Inflammatory macrophage treated with lipopolysaccharide for 4 hours (primary cell): ENCODE measurements at regions not wholly inside any gene's neighbourhood (a gene's known extent, or its start where the extent isn't known, plus 50 kb on each side); places are given as distances from the start of the nearest gene placed in this dataset.
"Not testable (repeated sequence)": the region's sequence is repeated elsewhere in the genome, so short reads cannot be mapped to it uniquely, and the experiment has no call there.

Experiments
- DNase-seq: peaks from one replicate; pipeline ENCODE4 v3.0.0-alpha.2; 2020

DNA sequence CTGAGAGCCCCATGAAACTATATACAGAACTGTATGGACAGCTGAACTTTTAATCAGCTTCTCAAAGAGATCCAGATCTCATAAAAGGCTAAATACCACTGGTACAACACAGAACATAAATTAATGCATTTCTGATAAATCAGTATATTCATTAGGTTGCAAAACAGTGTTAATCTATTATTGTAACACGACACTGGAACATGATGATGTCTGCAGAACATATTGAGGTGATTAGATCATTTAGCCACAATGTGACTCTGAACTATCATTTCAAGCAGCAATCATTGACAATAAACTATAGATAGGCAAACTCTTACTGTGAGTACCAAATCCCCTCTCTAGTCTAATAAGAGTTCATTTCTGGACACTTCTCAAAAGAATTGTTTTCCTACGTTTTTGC is 50.3 kb downstream of the GASK1B start:
- DNase-seq = no peak

DNA sequence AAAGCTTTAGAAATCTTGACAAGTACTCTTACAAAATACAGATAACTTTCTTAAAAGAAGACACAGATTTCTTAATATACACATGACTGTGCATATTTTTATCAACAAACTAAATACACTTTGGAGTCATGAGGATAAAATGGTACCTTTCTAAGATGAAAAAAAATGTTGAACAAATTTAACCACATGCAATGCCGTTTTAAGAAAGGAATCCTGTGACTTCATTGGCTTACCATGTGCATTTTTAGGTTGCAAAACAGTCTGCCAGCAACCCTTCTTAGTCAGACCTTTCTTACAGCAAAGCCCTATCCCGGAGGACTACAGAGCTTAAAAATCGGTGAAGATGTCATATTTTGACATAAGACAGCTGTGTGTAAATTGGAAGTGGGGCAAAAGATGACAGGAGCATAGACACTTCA is 51.7 kb downstream of the GASK1B start:
- DNase-seq = peak; percentile 86

DNA sequence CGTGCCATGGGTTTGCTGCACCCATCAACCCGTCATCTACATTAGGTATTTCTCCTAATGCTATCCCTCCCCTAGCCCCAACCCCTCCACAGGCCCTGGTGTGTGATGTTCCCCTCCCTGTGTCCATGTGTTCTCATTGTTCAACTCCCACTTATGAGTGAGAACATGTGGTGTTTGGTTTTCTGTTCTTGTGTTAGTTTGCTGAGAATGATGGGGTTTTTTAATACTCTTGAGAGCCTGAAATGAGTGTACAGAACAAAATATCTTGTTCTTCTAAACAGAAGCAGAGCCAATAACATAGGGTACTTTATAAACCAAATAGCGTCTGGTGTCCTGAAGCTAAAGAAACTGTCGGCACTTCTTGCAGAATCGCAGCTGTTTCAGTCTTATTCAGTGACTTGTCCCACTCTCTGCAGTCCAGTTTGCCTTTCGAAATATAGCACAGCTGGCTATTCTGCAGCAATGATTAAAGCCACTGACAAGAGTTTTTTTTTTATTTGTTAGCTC is 52.1 kb downstream of the GASK1B start:
- DNase-seq = peak; percentile 61

DNA sequence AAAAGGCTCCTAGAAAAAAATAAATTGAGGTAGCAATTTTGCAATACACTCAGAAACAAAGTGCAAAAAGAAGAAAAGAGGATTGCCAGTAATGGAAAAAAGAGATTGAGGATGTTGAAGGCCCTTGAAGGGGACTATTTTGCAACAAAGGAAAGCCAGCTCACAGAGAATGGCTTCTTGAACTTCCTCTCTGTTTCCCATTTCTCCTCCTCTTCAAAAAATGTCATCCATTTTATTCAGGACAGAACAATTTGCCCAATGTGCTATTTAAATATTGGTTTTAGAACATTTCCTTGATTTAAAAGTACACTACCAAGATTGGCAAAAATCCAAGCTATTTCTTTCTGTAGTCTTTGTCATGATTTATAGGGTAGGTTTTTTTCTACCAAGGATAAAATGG is 60.2 kb downstream of the GASK1B start:
- DNase-seq = peak; percentile 75

DNA sequence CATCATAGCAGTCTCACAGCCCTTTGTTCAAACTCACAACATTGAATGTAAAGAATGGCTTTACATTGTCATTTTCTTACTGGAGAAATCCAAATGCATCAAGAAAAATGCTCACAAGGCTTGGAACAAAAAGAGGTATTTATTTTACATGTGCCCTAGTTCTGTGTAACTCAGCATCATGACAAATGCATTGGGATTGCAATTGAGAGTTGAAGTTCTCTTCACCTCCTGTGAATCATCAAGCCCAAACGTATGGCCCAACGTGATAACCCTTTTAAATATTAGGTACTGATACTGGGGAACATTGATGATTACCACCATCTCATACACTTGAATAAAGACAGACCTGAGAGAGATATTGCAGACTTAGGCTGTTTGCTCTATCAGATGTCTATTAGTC is 61.6 kb downstream of the GASK1B start:
- no peak for DNase-seq

DNA sequence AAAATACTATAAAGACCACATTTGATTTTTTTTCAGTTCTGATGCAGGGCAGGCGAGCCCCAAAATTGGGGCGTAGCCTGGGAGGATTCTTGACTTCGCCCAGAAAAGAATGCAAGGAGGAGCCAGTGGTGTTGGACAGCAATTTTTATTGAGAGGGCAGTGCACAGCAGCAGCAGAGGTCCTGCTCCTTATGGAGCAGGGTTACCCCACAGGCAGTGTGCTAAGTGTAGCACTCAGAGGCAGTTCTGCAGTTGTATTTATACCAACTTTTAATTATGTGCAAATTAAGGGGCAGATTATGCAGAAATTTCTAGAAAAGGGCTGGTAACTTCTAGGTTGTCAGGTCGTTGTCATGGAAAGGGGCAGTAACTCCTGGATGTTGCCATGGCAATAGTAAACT is 69.9 kb downstream of the GASK1B start:
- no peak for DNase-seq

DNA sequence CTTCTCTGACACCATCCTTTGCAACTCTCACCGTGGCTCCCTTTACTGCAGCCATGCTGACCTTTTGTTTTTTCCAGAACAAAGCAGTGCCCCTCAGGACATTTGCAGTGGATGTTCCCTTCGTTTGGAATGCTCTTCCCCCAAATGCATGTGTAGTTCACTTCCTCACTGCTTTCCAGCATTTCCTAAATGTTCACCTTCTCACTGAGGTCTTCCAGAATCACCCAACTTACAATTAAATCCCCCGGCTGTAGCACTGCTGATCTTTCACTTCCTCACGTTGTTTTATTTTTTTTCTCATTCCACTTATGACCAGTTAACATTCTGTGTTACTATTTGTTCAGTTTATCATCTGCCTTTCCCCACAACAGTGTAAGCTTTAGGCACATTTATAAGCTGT is 73.1 kb downstream of the GASK1B start:
- DNase-seq = no peak

DNA sequence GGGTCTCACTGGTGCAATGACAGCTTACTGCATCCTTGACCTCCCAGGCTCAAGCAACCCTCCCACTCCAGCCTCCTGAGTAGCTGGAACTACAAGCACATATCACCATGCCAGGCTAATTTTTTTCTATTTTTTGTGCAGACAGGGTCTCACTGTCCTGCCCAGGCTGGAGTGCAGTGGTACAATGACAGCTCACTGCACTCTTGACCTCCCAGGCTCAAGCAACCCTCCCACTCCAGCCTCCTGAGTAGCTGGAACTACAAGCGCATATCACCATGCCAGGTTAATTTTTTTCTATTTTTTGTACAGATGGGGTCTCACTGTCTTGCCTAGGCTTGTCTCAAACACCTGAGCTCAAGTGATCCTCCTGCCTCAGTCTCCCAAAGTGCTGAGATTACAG is 74.0 kb downstream of the GASK1B start:
- DNase-seq = no peak

DNA sequence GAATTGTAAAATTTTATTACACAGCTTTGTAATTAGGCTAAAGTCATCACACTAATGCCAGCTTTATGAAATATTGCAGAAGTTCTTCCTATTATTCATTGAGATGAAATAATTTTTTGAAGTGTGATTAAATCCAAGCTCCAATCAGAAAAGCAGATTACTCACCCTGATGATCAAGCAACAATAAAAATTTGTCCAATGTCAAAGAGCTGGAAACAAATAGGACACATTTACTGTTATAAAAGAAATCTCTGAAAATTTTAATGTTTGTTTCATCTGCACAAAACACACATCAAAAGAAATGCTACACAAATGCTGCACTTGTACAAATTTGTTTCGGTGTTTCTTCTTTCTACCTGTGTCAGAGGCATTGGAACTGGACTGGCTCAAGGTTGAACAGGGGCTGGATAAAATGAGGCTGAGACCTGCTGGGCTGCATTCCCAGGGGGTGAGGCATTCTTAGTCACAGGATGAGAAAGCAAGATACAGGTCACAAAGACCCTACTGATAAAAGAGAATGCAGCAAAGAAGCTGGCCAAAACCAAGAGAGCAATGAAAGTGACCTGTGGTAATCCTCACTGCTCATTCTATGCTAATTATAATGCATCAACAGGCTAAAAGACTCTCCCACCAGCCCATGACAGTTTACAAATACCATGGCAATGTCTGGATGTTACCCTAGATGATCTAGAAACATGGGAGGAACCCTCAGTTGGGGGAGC is 78.3 kb downstream of the GASK1B start:
- no peak for DNase-seq

DNA sequence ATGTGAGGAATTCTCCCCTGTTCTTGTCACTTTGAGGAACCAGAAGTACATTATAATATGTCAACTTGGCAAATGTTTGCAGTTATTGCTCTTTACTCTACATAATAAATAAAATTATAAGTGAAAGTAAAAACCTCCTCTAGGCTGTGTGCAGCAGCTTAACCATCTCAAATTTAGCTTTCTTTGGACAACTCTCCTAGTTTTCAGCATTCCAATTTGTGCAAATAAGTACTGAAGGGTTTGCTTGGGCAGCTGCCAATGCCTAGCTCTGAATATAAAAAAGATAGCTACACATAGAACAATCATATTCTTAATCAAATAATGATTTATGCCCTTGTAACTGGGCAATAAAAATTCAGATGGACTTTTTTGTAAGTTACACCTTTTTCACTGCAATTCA is 82.5 kb downstream of the GASK1B start:
- DNase-seq = no peak

DNA sequence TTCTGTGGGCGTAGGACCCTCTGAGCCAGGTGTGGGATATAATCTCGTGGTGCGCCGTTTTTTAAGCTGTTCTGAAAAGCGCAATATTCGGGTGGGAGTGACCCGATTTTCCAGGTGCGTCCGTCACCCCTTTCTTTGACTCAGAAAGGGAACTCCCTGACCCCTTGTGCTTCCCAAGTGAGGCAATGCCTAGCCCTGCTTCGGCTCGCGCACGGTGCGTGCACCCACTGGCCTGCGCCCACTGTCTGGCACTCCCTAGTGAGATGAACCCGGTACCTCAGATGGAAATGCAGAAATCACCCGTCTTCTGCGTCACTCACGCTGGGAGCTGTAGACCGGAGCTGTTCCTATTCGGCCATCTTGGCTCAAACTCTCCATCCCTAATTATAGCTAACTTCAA is 82.9 kb downstream of the GASK1B start:
- not testable (repeated sequence) for DNase-seq

DNA sequence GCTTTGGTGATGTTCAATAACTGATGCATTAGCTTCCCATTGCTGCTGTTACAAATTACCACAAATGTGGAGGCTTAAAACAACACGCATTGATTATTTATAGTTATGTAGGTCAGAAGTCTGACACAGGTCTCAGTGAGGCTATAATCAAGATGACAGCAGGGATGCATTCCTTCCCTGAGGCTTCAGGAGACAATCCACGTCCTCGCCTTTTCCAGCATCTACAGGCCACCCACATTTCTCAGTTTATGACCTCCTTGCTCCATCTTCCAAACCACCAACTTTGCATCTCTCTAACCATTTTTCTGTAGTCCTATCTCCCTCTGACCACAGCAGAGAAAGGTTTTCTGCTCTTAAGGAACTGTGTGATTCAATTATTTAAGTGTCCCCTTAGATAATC is 92.5 kb downstream of the GASK1B start:
- no peak for DNase-seq

DNA sequence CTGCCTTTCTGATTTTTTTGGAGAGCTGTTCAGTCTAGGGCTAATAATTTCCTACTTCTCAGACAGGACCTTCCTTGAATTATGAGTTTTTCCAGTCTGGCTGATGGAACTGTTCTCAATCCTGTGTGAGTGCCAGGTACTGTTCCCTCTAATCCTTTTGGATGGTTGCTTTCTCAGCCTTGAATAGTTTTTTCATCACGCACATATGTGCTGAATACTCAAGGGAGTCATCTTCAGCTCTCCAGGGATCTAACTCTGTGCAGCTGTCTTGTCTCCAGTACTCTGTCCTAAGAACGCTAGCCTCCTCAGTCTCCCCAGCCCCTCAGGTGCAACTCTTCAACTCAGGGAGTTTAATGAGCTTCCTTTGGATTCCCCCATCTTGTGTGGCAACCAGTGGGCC is 93.2 kb downstream of the GASK1B start:
- DNase-seq = no peak

DNA sequence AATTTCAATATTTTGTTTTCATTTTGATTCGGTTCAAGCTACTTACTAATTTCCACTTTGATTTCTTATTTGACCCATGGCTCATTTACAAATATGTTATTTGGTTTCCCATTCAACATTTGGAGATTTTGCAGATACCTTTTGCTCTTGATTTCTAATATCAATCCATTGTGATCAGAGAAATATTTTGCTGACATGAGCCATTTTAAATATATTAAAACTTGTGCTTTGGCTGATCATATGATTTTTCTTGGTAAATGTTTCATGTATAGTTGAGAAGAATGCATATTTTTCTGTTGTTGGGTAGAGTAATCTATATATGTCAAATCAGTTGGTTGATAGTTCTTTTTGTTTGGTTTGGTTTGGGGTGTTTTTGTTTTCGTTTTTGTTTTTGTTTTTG is 95.0 kb downstream of the GASK1B start:
- DNase-seq = no peak

DNA sequence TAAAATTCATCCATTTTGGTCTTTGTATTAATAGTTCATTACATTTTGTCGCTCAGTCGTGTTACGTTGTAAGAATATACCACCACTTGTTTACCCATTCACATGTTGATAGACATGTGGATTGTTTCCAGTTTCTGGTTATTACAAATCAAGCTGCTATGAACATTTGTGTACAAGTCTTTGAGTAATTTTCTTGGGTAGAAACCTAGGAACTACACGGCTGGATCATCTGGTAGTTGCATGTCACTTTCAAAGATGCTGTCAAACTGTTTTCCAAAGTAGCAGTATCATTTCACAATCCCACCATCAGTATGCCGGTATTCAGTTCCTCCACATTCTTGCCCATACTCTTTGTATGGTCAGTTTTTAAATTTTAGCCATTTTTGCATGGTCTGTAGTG is 98.0 kb downstream of the GASK1B start:
- DNase-seq = no peak

DNA sequence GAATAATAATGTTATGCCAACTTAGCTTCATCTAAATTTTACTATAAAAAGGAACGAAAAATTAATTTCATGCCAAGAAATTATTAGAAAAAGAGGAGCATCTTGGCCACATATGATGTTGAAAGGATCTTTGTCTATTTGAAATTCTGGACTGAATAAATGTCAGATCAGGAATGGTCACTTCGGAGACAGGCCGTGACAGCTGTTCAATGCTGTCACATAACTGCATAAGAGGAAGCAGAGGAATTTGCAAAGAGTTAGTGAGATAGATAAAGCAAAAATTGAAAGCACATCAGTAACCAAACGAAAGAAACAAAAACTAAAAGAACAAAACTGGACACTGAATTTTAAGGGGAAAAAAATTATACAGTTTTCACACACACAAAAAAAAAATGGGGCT is 100.9 kb downstream of the GASK1B start:
- no peak for DNase-seq

DNA sequence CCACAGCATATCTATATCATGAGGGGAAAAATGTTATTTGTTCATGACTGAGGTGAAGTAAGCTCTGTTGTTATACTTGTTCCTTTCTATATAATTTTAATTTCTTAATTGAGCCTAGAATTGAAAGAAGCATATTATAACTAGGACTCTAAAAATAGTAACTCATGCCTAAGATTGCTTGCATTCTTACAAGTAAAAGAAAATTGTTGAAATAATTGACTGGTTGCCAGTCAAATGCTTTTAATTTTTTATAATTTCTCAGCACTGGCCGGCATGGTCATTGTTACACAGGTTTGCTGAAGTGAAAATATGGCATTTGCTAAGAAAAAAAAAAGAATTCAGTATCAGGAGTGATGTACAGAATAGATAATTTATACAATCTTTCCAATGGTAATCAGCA is 104.8 kb downstream of the GASK1B start:
- DNase-seq = no peak

DNA sequence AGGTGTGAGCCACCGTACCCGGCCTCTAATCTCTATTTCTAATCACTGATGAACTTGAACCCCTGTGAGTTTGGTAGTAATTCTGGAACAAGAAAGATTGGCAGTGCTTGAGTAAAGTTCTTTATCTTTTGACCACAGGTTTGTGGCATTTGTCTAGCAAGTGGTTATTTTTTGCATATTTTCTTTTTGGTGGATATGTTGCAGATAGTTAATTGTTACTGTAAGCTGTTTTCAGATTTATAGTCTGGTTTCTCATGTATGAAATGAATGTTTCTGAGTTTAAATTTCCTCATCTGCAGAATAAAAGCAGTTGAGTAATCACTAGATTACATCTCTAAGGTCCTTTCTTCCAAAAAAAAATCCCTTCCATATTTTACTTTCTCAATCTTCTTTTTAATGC is 105.2 kb downstream of the GASK1B start:
- no peak for DNase-seq

DNA sequence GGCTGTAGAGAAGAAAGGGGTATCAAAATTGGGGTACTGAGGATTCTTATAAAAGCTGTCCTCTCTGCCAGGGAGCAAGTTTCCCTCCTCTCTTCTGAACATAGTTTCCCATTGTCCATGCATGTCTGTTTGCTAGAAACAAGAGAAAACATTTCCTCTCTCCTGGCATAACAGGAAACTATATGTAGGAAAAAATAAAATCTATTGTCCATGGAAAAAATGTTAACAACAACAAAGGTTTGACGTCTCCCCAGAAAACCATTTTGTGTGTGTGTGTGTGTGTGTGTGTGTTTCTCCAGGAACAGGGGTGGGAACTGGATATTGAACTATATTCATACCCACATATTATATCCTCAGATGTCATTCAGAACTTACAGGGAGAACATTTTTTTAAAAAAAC is 107.2 kb downstream of the GASK1B start:
- DNase-seq = no peak

DNA sequence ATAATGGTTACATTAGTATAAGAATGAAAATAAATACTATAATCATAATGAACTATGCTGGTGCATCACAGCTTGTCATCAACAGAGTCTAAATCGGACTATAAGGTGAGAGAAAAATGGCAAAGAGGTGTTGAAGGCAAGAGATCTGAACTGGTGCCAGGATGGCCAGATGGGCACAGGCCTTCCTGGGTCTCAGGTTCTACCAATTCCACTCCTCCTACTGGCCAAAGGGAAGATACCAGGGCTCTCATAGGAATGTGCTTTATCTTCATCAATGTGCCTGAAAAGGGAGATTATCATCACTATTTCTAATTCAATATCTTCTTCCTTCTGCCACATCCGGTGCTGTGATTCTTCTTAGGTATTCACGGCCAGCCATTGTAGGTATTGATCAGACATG is 107.6 kb downstream of the GASK1B start:
- no peak for DNase-seq

DNA sequence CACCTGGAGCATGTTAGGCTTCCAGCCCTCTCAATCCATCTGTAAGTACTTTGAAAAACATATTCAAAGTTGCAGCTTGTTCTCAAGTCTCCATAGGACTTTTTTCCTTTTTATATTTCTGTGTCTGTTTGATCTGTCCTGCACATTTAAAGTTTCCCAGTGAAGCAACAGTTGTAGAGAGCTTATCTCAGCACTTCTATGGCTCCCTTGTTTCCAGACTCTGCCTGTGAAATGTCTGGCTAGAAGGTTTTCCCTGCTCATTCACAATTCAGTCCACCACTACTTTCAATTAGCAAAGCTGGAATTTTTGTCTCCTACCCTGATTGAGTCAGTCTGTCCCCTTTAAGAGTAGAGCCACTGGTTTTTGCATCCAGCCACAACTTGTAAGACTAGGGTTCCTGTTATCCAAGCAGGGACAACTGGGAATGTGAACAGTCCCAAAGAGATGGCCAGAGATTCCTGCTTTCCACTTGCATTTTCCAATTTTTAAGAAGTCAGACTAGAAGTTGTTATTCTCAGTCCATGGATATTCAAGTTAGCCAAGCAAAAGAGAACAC is 116.1 kb downstream of the GASK1B start:
- no peak for DNase-seq

DNA sequence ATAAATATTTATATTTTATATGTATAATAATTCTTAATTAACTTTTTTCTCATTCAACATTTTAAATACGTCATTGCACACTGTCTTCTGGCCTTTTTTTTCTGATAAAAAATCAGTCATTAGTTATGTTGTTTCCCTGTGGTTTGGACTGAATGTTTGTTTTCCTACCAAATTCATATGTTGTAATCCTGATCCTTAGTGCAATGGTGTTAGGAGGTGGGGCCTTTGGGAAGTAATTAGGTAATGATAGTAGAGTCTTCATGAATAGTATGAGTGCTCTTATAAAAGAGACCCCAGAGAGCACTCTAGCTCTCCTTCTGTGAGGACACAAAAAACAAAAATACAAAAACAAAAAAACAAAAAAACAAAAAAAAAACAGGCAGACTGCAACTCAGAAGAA is 117.2 kb downstream of the GASK1B start:
- no peak for DNase-seq

DNA sequence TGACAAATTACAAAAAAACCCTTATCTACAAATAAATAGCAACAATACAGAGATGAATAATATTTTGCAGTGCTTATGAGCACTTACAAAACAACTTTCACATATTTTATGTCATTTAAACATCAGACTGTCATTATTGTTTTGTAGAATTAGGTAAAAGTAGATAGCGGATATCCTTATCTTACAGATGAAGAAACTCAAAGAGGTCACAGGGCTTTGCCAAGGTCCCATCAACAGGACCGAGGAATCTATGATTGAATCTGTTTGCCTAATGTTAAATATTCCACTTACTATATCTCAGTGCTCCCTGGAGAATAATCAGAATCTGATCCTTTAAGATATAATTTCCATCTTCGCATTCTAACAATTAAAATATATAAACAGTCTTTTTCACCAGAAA is 119.0 kb downstream of the GASK1B start:
- no peak for DNase-seq

DNA sequence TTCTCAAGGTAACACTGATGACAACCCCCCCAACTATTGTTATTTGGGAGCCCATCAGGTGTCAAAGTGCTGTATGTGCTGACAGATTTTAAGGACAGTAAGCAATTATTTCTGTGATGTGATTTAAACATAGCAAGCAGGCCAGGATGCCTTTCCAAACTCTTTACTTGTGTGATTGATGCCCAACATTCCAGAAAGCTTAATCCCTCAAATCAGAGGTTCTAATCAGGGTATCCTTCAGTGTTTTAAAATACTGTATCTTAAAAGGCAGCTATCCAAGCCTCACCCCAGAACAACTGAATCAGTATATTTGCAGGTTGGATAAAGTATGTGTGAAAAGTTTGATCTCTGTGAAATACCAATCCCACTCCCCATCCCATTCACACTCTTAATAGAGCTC is 119.7 kb downstream of the GASK1B start:
- no peak for DNase-seq
